Activated B cell treated with CpG ODN at 0.5 μM for 24 hours (primary cell): ENCODE measurements at regions not wholly inside any gene's neighbourhood (a gene's known extent, or its start where the extent isn't known, plus 50 kb on each side); places are given as distances from the start of the nearest gene placed in this dataset.

Source experiments
- ATAC-seq: fragments of 200-7000 bp; cut with Tn5 transposase; one replicate; pipeline ENCODE4 v1.10.0; 2021; ENCODE audit warnings: low read depth, mild to moderate bottlenecking, moderate library complexity
- CTCF ChIA-PET: fragments of 350-600 bp; sonication (Branson Sonifier 250); formaldehyde crosslinking; loops from one replicate; lab custom pipeline; 2021; ENCODE audit warnings: antibody characterized with exemption; lab: Charles Lee
- POLR2A ChIA-PET: fragments of 350-600 bp; sonication (Branson Sonifier 250); formaldehyde crosslinking; loops from one replicate; lab custom pipeline; 2021; ENCODE audit warnings: antibody characterized with exemption; lab: Charles Lee
- DNase-seq: peaks from one replicate; pipeline ENCODE4 v3.0.0; 2022
- H3K27ac Mint-ChIP-seq: one replicate; pipeline ENCODE4 v1.8.0; 2020; ENCODE audit warnings: mixed read lengths
- H3K27me3 Mint-ChIP-seq: one replicate; pipeline ENCODE4 v1.8.0; 2021; ENCODE audit warnings: mixed read lengths
- H3K36me3 Mint-ChIP-seq: one replicate; pipeline ENCODE4 v1.8.0; 2021; ENCODE audit warnings: low read depth, mixed read lengths
- H3K4me1 Mint-ChIP-seq: one replicate; pipeline ENCODE4 v1.8.0; 2021; ENCODE audit warnings: mixed read lengths
- H3K4me3 Mint-ChIP-seq: one replicate; pipeline ENCODE4 v1.8.0; 2020; ENCODE audit warnings: mild to moderate bottlenecking, mixed read lengths
- H3K9me3 Mint-ChIP-seq: one replicate; pipeline ENCODE4 v1.8.0; 2020; ENCODE audit warnings: mixed read lengths
- intact Hi-C: fragments of 100-400 bp; cut with micrococcal nuclease; formaldehyde crosslinking; loops from one replicate; pipeline ENCODE4 v1.15.1; 2024
- TF ChIP-seq, protein P1 (sequence below): fragments of 200-600 bp; IDR thresholded peaks from one replicate; pipeline ENCODE4 v1.8.0; 2022; ENCODE audit warnings: antibody characterized with exemption, mild to moderate bottlenecking

DNA sequence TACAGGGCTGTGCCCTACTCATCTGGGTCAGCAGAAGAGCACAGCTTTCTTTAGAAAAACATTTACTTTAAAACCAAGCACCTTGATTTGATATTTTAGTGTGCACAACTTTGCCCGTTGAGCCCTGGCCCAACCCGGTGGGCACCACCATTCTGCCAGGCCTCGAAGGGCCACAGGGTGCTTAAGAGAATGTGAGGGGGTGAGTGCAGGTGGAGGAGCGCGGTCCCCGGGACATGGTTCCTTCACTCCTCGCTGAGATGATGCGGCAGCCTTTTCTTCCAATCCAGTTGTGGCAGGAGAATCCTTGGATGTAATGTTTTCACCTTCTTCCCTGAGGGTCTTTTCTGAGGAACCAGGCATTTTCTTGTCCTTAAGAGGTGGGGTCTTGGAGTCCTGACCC lies 119.0 kb downstream of the RPIA start:
- POLR2A ChIA-PET = no interaction called here
- no peak overlapping the region for H3K4me3 Mint-ChIP-seq
- H3K36me3 Mint-ChIP-seq = peaks cover 7% of the 10 kb centered on the region
- H3K4me1 Mint-ChIP-seq = no peaks in the 10 kb centered on the region
- intact Hi-C loops = no loop called here
- no peaks in the 10 kb centered on the region for H3K27me3 Mint-ChIP-seq
- no peak overlapping the region for H3K27ac Mint-ChIP-seq
- peaks cover 7% of the 10 kb centered on the region for H3K9me3 Mint-ChIP-seq
- DNase-seq = no peak
- no peak for ATAC-seq
- CTCF ChIA-PET = no interaction called here
- TF ChIP-seq, protein P1, sequence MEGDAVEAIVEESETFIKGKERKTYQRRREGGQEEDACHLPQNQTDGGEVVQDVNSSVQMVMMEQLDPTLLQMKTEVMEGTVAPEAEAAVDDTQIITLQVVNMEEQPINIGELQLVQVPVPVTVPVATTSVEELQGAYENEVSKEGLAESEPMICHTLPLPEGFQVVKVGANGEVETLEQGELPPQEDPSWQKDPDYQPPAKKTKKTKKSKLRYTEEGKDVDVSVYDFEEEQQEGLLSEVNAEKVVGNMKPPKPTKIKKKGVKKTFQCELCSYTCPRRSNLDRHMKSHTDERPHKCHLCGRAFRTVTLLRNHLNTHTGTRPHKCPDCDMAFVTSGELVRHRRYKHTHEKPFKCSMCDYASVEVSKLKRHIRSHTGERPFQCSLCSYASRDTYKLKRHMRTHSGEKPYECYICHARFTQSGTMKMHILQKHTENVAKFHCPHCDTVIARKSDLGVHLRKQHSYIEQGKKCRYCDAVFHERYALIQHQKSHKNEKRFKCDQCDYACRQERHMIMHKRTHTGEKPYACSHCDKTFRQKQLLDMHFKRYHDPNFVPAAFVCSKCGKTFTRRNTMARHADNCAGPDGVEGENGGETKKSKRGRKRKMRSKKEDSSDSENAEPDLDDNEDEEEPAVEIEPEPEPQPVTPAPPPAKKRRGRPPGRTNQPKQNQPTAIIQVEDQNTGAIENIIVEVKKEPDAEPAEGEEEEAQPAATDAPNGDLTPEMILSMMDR = no peak

DNA sequence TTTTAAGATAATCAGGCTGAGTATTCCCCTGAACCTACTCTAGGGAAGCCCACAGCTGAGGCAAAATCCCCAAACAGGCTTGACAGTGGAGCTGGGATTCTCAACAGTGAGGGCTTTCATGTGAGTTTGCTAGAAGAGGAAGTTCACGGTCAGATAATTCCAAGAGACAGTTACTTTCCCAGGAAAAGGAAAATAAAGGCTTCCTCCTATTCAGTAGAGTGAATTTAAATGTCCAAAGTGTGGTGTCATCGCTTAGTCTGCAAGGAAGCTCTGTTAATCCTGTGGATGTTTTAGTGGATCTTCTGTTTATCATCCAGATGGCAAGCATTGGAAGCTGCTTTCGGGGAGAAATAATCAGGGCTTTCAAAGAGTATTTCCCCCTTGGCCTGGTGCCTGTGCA lies 119.8 kb downstream of the RPIA start:
- ChIA-PET CTCF (no interaction called here), POLR2A (no interaction called here)
- Mint-ChIP-seq H3K27ac (no peak overlapping the region), H3K4me3 (no peak overlapping the region), H3K4me1 (no peaks in the 10 kb centered on the region), H3K27me3 (no peaks in the 10 kb centered on the region), H3K36me3 (peaks cover 11% of the 10 kb centered on the region), H3K9me3 (peaks cover 9% of the 10 kb centered on the region)
- TF ChIP-seq, protein P1 = no peak
- no peak for ATAC-seq
- no peak for DNase-seq
- intact Hi-C loops = no loop called here

DNA sequence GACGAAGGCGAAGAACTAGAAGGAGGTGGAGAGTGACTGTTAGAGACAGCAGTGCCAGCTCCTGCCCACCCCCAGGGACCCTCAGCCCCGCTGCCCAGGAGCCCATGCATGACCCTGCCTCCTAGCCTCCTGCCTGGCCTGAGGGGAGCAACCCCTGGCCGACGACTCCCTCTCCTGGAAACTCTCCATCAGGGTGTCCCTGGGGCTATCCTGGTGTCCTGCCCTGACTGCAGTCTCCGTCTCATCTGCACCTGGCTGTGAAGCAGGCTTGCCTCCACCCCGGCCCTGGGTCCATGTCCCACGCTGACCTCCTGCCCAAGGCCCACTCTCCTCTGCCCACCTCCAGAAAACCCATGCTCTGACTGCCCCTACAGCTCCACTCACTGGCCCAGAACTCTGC lies 120.2 kb downstream of the RPIA start:
- Mint-ChIP-seq H3K4me1 (no peaks in the 10 kb centered on the region), H3K4me3 (no peak overlapping the region), H3K9me3 (peaks cover 13% of the 10 kb centered on the region), H3K27me3 (no peaks in the 10 kb centered on the region), H3K36me3 (peaks cover 16% of the 10 kb centered on the region), H3K27ac (no peak overlapping the region)
- ChIA-PET CTCF (no interaction called here), POLR2A (no interaction called here)
- no peak for ATAC-seq
- intact Hi-C loops = no loop called here
- TF ChIP-seq, protein P1 = no peak
- DNase-seq = no peak

DNA sequence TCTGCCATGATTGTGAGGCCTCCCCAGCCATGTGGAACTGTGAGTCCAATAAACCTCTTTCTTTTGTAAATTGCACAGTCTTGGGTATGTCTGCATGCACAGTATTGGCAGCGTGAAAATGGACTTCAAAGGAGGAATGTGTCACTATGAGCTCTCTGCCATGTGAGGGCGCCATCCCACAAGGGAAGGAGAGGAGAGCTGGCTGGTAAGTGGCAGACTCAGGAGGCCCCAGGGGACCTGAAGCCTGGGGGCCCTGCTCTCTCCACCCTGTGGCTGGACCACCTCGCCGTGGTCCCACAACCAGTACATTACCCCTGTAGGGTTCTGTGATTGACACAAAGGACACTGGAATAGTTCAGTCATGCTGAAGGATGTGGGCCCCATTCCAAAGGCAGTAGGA lies 122.1 kb downstream of the RPIA start:
- H3K27ac Mint-ChIP-seq = no peak overlapping the region
- ChIA-PET POLR2A (no interaction called here), CTCF (interaction anchor here (0.8 to 1.6 kb wide), 2 partner anchors 67 to 75 kb away, joined by 3 to 4 read pairs; no protein-coding TSS in a partner anchor)
- peaks cover 22% of the 10 kb centered on the region for H3K9me3 Mint-ChIP-seq
- ATAC-seq (no peak), DNase-seq (no peak)
- intact Hi-C loops = no loop called here
- TF ChIP-seq, protein P1 = no peak
- no peak overlapping the region for H3K4me3 Mint-ChIP-seq
- no peaks in the 10 kb centered on the region for H3K4me1 Mint-ChIP-seq
- H3K36me3 Mint-ChIP-seq = peaks cover 17% of the 10 kb centered on the region
- H3K27me3 Mint-ChIP-seq = no peaks in the 10 kb centered on the region

DNA sequence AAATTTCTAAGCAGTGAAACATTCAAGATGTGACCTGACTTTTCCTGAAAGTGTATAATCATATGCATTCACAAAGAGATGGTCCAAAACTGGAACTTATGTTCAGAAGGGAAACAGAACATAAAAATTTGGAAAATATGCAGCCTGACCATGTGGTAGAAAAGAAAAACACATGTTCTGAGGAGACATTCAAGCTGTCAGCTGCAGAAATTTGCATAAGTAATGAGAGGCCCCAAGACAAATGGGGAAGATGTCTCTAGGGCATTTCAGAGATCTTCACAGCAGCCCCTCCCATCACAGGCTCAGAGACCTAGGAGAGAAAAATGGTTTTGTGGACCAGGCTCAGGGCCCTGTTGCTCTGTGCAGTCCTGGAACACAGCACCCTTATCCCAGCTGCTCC lies 123.8 kb downstream of the RPIA start:
- no peak for ATAC-seq
- Mint-ChIP-seq H3K9me3 (peaks cover 22% of the 10 kb centered on the region), H3K4me3 (no peak overlapping the region), H3K27ac (no peak overlapping the region), H3K27me3 (no peaks in the 10 kb centered on the region), H3K4me1 (no peaks in the 10 kb centered on the region), H3K36me3 (peaks cover 17% of the 10 kb centered on the region)
- no peak for DNase-seq
- intact Hi-C loops = no loop called here
- POLR2A ChIA-PET = no interaction called here
- TF ChIP-seq, protein P1 = no peak
- CTCF ChIA-PET = no interaction called here
